NCI-H2171 treated with DMSO at 0.1 percent for 48 hours (cell line): ENCODE measurements at regions not wholly inside any gene's neighbourhood (a gene's known extent, or its start where the extent isn't known, plus 50 kb on each side); places are given as distances from the start of the nearest gene placed in this dataset.
"Not testable (repeated sequence)": the region's sequence is repeated elsewhere in the genome, so short reads cannot be mapped to it uniquely, and the experiment has no call there.

ENCODE experiments used
- DNase-seq: peaks from one replicate; lab custom pipeline; 2025; lab: John Stamatoyannopoulos, UW

DNA sequence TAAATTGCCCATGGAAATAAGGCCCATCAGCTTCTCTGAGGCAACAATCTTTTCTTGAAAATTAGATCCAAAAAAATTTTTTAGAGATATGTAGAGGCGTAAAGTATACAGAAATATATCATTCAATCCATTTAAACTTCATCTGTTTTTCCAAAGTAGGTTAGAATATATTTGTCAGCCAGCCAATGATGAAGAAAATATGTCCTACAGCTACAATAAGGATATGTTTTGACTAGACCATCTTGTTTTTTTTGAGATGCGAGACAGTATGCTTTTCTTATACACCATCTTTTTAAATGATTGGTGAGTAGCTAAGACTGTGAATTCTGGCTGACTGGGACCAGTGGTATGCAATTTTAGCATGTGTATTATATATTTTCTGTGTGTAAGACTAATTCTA lies 630.4 kb upstream of the CNTN5 start:
- DNase-seq: no peak

DNA sequence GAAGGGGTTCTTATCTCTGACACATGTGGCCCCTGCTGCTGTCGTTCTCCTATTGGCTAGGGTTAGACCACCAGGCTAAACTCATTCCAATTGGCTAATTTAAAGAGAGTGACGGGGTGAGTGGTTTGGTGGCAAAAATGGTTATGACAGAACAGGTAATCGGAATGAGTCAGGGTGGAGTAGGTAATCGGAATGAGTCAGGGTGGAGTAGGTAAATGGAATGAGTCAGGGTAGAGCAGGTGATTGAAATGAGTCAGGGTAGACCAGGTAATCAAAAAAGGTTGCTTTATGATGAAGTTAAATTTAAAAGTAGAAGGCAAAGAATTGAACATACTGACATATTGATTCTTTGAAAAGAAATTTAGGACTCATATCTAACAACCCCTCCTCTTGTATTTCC lies 626.2 kb upstream of the CNTN5 start:
- not testable (repeated sequence) for DNase-seq

DNA sequence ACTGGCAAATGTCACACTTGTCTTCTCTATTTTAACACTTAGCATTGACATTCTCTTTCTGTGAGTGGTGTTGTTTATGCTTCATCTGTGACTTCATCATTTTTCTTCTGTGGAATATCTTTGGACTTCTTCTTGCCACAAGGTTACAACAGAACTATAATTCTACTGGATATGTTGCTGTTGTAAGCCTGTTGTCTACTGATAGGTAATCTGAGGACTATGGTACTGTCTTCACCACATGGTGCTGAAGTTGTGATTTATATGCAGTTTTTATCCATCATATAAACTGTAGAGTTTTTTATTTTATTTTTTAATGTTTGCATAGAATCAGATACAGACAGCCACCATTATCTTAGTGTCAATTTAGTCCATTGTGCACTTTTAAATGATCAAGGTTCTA lies 622.2 kb upstream of the CNTN5 start:
- no peak for DNase-seq

DNA sequence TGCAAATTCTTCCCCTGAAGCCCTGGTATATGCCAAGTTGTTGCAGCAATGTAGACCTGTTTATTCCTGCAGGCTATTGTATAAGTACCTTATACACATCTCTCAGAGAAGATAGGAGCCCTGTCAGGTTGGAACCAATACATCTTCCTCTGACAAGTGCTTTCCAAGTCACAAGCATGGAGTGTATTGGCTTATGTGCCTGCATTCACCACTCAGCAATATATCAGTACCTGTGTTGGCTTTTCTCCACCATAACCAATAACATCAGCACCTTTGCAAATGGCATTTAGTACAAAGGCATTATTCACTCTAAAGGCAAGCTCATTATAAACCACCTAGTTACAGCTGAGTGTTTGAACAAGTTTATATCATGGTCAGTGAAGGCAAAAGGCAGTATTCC lies 611.7 kb upstream of the CNTN5 start:
- DNase-seq: no peak

DNA sequence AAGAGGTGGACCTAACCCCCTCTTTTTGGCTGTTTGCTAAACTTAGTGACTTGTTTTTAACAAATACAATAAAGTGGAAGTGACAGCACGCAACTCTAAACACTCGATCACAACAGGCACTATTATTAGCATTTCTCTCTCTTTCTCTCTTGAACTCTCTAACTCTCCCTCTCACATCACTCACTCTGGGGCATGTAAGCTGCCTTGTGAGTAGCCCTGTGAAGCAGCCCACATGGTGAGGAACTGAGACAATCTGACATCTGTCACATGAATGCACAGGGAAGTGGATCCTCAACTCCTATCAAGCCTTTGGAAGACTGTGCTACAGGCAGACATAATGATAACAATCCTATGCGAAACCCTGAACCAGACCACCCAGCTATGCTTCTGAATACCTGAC lies 609.0 kb upstream of the CNTN5 start:
- peak; percentile 58 for DNase-seq

DNA sequence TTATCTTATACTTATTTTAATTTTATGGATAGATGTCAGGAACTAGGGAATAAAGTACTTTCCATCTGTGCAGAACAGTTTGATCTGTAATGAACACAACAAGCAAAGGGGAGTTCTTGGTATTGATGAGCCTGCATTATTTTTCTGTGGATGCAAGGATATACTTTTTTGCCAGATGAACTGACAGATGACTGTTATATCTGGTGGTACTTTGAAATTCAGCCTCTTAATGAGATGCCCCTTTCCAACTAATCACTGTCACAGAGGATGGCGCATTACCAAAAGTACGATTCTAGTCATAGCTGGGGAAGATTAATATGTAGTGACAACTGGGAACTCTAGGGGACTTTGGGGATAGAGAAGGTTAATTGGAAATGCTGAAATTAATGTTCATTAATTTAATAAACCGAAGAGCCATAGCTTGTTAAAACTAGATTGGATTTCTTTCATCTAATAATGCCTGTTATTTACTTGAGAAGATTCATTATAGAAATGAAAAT lies 603.4 kb upstream of the CNTN5 start:
- no peak for DNase-seq

DNA sequence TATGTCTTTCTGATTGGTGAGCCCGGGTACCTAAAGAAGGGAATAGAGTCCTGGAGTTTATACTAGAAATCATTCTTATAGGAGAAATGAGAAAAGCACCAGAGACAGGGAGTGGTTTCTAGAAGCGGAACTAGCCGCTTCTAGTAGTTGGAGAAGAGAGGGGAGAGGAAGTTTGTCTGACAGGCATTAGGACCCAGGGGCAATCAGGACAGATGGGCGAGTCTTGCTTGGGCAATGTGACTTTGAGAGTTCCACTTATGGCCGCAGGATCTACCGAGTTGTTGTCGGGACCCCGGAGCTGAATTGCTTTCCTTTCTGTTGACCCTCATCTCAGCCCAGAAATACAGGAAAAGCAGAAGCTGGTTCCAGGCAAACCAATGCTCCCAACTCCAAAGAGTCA lies 596.8 kb upstream of the CNTN5 start:
- no peak for DNase-seq

DNA sequence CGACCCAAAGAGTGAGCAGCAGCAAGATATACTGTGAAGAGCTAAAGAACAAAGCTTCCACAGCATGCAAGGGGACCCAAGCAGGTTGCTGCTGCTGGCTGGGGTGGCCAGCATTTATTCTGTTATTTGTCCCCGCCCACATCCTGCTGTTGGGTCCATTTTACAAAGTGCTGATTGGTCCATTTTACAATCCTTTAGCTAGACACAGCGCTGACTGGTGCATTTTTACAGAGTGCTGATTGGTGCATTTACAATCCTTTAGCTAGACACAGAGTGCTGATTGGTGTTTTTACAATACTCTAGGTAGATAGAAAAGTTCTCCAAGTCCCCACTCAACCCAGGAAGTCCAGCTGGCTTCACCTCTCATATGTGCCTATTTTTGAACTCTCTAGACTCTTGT lies 596.0 kb upstream of the CNTN5 start:
- not testable (repeated sequence) for DNase-seq

DNA sequence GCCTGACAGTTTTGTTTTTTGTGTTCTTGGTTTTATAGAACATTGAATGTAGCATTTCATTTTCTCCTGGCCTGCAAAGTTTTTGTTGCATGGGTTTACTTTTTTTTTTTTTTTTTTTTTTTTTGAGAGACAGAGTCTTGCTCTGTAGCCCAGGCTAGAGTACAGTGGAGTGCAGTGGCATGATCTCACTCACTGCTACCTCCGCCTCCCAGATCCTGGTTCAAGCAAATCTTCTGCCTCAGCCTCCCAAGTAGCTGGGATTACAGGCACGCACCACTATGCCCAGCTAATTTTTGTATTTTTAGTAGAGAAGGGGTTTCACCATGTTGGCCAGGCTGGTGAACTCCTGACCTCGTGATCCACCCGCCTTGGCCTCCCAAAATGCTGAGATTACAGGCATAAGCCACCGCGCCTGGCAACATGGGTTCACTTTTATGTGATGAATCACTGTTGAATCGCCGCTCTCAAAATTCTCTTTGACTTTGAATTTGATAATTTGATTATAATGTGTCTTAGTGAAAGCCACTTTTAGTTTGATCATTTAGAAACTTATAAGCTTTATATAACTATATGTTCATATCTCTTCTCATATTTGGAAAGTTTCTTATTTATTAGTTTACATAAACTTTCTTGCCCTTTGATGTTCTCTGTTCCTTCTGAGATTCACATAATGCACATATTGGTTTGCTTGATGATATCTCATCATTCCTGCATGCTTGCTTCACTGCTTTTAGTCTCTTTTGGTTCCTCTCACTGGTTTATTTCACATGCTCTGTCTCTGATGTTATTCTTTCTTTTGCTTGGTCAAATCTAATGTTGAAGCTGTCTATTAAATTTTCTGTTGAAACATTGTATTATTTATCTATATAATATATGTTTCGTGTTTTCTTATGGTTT lies 589.0 kb upstream of the CNTN5 start:
- DNase-seq: no peak

DNA sequence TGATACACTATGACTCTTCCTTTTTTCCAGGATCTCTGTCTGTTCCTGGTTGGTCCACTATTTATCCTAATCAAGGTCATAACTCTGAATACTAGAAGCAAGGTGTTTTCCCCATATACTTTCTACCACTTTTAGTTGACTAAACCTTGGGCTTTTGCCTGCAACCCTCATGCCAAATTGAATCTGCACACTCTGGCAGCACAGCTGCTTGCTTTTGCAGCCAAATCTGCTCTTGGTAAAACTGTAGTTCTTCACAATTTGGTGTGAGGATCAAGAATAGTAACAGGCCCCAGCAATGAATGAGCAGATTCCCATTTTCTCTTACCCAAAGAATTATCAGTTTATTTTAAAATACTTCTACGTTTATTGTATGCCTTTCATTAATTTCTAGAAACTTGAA lies 586.5 kb upstream of the CNTN5 start:
- DNase-seq: no peak

DNA sequence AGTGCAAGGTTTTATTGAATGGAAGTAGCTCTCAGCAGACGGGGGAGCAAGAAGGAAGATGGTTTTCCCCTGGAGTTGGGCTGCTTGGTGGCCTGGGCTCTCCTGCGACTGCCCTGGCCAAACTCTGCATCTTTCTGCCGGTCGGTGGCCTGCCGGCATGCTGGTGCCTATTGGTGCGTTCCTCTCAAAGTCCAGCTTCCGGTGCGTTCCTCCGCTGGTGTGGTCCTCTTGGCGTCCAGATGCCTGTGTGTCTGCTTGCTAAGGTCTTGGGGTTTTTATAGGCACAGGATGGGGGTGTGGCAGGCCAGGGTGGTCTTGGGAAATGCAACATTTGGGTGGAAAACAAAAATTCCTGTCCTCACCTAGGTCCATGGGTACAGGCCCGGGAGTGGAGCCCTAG lies 567.4 kb upstream of the CNTN5 start:
- no peak for DNase-seq

DNA sequence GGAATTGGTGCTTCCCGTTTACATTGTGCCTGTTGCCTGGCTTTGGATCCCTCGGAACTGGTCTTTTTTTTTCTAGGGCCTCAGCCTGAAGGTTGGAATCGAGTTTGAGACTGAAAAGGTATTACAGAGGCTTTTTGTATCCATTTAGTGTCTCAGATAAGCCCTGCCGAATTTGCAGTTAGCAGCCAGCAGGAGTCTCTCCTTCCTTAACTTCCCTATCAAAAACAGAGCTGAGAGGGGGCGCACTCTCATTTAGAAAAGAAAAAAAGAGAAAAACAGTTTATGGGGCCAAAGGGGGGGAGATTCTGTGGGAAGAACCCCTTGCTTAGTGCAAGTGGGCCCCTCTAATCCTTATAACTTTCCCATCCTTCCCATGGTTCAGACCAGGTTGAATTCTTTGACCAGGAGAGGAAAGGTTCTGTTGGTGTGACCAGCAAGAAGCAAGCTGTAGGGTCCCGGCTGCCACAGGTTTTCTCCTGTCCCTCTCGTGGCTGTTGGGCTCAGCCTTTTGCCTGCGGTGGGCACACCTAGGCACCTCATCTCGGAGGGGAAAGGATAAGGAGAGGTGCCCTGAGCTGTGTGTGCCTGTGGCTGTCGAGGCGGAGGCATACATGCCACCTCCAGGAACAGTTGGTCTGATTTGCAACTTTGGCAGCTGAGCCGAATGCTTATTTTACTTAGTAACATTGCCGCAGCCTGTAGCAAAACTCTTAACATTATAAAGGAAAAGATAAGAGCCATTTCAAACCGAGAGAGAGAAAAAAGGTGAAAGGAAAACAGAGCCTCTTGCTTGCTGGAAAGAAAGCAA lies 565.0 kb upstream of the CNTN5 start:
- DNase-seq: no peak

DNA sequence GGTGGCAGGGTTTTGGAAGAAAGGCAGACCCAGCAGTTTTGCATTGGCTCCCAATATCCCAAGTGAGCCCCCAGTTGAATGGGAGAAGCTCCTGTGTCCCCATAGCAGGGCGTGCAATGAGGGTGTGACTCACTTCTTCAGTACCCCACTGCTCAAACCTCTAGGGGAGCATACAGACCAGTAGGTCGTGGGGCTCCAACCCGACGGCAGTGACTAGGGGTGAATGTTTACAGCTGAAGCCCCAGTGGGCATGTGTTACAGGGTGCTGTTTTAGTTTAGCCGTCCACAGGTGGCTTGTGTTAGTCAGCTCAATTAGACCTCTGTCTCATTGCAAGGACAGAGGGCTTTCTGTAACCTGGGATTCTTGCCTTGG lies 564.5 kb upstream of the CNTN5 start:
- DNase-seq: no peak

DNA sequence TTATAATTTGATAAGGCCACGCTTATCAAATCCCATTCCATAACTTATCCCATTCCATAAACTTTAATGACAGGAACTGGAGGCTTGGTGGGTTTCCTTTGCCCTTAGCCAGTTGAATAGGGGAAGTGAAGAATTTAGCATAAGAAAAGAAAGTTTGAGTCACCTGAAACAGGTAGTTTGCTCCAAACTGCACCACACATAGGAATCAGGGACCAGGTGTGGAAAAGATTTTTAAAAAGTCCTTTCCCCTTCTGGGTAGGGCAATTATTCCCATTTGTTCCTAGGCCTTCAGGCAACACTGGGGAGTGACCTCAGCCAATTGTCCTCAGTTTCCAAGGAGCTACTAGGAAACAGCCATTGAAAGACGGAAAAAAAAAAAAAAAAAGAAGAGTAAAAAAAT lies 525.7 kb upstream of the CNTN5 start:
- no peak for DNase-seq

DNA sequence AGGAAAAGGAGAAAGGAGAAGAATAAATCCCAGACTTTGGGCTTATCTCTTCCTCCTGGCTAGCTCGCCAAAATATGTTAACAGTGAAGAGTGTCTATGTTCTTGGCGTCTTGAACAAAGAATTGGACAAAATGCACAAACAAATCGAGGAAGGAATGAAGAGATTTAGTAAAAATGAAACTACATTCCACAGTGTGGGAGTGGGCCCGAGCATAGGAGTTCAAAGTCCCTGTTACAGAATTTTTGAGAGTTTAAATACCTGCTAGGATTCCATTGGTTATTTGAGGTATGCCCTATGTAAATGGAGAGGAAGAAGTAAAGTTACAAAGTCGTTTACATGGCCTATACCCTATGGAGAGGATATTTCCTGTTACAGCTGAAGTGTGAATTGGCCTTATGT lies 525.1 kb upstream of the CNTN5 start:
- DNase-seq: no peak

DNA sequence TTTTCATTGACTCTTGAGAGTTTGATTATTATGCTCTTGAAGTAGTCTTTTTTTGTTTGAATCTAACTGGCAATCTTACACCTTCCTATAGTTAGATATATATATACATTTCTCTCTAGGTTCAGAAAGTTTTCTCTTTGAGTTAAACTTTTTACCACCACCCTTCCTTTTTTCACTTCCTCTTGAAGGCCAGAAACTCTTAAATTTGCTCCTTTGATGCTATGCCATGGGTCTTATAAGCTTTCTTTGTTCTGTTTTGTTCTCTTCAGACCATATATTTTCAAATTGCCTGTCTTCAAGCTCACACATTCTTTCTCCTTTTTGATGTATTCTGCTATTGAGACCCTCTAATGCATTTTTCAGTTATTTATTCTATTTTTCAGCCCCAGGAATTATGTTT lies 513.5 kb upstream of the CNTN5 start:
- no peak for DNase-seq

DNA sequence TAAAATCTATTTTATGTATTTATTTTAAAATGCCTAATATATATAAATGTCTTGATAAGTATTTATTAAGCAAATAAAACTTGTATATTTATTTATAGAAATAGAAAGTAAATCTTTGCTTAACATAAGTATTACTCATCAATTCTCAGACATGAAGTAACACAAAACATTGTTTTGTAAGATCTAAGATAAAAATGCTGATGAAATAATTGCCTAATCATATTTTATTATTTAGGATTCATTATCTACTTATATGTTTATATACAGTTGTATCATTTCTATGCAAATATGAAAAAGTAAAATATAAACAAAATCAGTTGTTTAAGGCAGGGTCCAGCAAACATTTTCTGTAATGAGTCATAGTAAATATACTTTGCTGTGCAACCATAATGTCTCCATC lies 507.8 kb upstream of the CNTN5 start:
- no peak for DNase-seq

DNA sequence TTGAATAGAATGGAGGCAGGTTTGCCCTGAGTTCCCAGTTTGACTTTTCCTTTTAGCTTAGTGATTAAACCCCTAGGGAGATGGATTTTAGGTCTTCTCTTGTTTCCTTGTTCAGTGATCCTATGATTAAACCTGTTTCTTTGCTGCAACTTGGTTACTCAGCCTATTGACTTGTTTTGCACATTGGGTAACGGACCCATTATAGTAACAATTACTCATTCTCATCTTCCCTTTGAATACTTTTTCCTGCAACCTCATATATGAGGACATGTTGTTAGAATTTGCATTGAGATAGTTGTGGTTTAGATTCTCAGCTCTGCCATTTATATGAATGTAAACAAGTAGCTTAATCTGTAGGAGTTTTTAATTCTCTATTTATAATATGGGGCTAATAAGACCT lies 489.2 kb upstream of the CNTN5 start:
- DNase-seq: peak; percentile 10

DNA sequence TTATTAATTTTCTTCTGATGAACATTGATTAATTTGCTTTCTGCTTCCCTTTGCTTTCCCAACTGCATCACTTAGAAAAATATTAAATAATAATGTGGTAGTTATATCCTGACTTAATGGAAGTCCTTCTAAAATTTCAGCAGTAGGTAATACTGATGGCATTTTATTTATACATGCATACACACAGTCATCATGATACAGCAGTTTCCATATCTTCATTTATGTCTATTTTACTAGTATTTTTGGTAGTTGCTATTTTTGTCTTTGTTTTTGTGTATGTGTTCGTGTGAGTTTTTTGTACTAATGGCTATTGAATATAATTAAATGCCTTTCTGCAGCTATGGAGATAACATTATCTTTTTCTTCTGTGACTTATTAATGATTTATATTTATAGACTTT lies 484.7 kb upstream of the CNTN5 start:
- DNase-seq: no peak

DNA sequence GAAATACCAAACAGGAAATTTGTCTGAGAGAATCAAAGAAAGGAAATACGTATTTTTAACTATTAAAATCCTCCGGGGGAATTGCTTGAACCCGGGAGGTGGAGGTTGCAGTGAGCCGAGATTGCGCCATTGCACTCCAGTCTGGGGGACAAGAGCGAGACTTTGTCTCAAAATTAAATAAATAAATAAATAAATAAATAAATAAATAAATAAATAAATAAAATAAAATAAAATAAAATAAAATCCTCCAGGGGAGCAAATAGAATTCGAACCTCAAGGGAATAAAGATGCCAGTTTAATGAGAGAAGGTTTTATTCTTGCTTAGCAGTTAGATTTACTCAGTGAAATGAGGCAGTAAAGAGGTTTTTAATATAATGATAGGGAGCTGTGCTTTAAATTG lies 482.4 kb upstream of the CNTN5 start:
- not testable (repeated sequence) for DNase-seq

DNA sequence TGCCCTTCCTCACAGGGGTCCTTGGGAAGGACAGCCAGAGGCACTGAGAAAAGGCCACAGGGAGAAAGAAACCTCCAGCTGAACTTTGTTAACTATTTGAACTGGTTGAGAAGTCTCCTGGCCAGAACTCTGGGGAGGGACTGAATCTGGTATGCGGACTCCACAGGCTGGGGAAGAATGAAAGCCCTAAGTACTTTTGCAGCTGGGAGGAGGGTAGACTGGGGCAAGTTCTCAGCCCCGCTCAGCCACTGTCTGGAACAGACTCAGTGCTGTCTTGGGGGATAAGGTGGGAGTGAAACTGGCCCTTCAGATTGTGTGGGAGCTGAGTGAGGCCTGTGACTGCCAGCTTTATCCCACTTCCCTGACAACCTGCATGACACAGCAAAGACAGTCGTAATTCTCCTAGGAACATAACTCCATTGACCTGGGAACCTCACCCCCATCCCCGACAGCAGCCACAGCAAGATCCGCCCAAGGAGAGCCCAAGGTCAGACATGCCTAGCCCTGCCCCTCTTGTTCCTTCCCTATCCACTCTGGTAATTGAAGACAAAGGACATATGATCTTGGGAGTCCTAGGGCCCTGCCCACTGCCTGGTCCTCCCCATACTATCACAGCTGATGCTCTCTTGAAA lies 475.1 kb upstream of the CNTN5 start:
- DNase-seq: no peak

DNA sequence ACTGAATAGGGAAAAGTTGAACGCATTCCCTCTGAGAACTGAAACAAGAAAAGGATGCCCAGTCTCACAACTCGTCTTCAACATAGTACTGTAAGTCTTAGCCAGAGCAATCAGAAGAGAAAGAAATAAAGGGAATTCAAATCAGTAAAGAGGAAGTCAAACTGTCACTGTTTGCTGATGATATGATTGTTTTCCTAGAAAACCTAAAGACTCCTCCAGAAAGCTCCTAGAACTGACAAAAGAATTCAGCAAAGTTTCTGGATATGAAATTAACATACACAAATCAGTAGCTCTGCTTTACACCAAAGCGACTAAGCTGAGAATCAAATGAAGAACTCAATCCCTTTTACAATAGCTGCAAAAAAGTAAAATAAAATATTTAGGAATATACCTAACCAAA lies 471.2 kb upstream of the CNTN5 start:
- no peak for DNase-seq

DNA sequence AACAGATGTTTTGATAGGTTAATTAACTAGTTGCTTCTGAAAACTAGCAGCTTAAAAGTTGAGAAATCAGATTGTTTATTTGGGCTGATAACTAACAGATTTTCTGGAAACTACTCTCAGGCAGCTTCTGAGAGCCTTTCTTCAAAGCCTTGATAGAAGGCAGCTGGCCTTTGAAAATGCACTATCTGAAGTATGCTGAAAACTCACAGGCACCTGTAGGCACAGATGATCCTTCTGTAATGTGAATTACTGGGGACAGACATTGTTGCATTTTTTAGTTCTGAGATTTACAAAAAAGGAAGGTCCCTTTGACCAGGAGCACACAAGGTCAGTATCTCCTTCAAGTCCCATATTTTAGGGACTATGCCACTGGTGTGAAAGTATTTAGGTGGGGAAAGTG lies 460.8 kb upstream of the CNTN5 start:
- DNase-seq: peak; percentile 26
